GM12874 (cell line): ENCODE measurements at regions not wholly inside any gene's neighbourhood (a gene's known extent, or its start where the extent isn't known, plus 50 kb on each side); places are given as distances from the start of the nearest gene placed in this dataset.

Source experiments
- CTCF ChIP-seq: IDR thresholded peaks from 2 replicates; pipeline ENCODE4 v1.5.1; 2011; ENCODE audit warnings: low read depth, mild to moderate bottlenecking, control low read depth, low read length, moderate library complexity; ENCODE audit not compliant: insufficient read depth

- no peak for TF ChIP-seq CTCF
Measured at GRCh38 chr11:91243630-91244029, 981.0 kb upstream of the FAT3 start.

- no peak for TF ChIP-seq CTCF
Measured at GRCh38 chr11:91243051-91243450, 981.6 kb upstream of the FAT3 start.

- TF ChIP-seq CTCF: no peak
Measured at GRCh38 chr11:91241226-91241625, 983.4 kb upstream of the FAT3 start.

- no peak for TF ChIP-seq CTCF
Measured at GRCh38 chr11:91239359-91239758, 985.3 kb upstream of the FAT3 start.

- TF ChIP-seq CTCF: no peak
Measured at GRCh38 chr11:91231226-91231625, 993.4 kb upstream of the FAT3 start.

- TF ChIP-seq CTCF: no peak
Measured at GRCh38 chr11:91230647-91231046, 994.0 kb upstream of the FAT3 start.

GRCh38 chr11:91222830-91223229 lies 1000.0 kb upstream of the CHORDC1 start:
- no peak for TF ChIP-seq CTCF
